Activated T-helper 2 cell treated with anti-CD3 and anti-CD28 coated beads, Interferon-gamma antibody, Interleukin-2, Interleukin-4, amounts not matched to agents 10 μg/mL and 5 μg/mL and 100 μg/mL, durations not matched to agents 14 hours and 24 hours and 36 hours (primary cell): ENCODE measurements at regions not wholly inside any gene's neighbourhood (a gene's known extent, or its start where the extent isn't known, plus 50 kb on each side); places are given as distances from the start of the nearest gene placed in this dataset.

ENCODE experiments used
- DNase-seq: peaks from one replicate; pipeline ENCODE4 v3.0.0; 2021; ENCODE audit warnings: low spot score
- H3K27ac Mint-ChIP-seq: one replicate; pipeline ENCODE4 v1.8.0; 2021; ENCODE audit warnings: mixed read lengths
- H3K27me3 Mint-ChIP-seq: one replicate; pipeline ENCODE4 v1.8.0; 2021; ENCODE audit warnings: low read depth, mixed read lengths
- H3K36me3 Mint-ChIP-seq: one replicate; pipeline ENCODE4 v1.8.0; 2021; ENCODE audit warnings: low read depth, mixed read lengths
- H3K4me1 Mint-ChIP-seq: one replicate; pipeline ENCODE4 v1.8.0; 2021; ENCODE audit warnings: low read depth, mixed read lengths
- H3K4me3 Mint-ChIP-seq: one replicate; pipeline ENCODE4 v1.8.0; 2021; ENCODE audit warnings: low read depth, mild to moderate bottlenecking, moderate library complexity, mixed read lengths
- H3K9me3 Mint-ChIP-seq: one replicate; pipeline ENCODE4 v1.8.0; 2021; ENCODE audit warnings: mixed read lengths
- intact Hi-C: fragments of 100-400 bp; cut with micrococcal nuclease; formaldehyde crosslinking; loops from one replicate; pipeline ENCODE4 v1.15.1; 2023

- intact Hi-C loops = no loop called here
- H3K4me3 Mint-ChIP-seq = no peak overlapping the region
- no peaks in the 10 kb centered on the region for H3K9me3 Mint-ChIP-seq
- H3K27me3 Mint-ChIP-seq = peaks cover 6% of the 10 kb centered on the region
- no peak overlapping the region for H3K27ac Mint-ChIP-seq
- no peak for DNase-seq
- no peaks in the 10 kb centered on the region for H3K4me1 Mint-ChIP-seq
- H3K36me3 Mint-ChIP-seq = no peaks in the 10 kb centered on the region
Measured at GRCh38 chr1:30264672-30265025, 458.7 kb downstream of the MATN1 start.

GRCh38 chr1:30263888-30264671, 459.3 kb downstream of the MATN1 start:
- Mint-ChIP-seq H3K36me3 (no peaks in the 10 kb centered on the region), H3K9me3 (no peaks in the 10 kb centered on the region), H3K4me3 (no peak overlapping the region), H3K27me3 (peaks cover 11% of the 10 kb centered on the region), H3K27ac (no peak overlapping the region), H3K4me1 (no peaks in the 10 kb centered on the region)
- DNase-seq = no peak
- intact Hi-C loops = no loop called here

GRCh38 chr1:30263405-30263804, 460.0 kb downstream of the MATN1 start:
- no peaks in the 10 kb centered on the region for H3K9me3 Mint-ChIP-seq
- H3K4me1 Mint-ChIP-seq = no peaks in the 10 kb centered on the region
- no peaks in the 10 kb centered on the region for H3K36me3 Mint-ChIP-seq
- H3K27me3 Mint-ChIP-seq = peaks cover 13% of the 10 kb centered on the region
- H3K4me3 Mint-ChIP-seq = no peak overlapping the region
- no peak for DNase-seq
- intact Hi-C loops = no loop called here
- no peak overlapping the region for H3K27ac Mint-ChIP-seq

DNA sequence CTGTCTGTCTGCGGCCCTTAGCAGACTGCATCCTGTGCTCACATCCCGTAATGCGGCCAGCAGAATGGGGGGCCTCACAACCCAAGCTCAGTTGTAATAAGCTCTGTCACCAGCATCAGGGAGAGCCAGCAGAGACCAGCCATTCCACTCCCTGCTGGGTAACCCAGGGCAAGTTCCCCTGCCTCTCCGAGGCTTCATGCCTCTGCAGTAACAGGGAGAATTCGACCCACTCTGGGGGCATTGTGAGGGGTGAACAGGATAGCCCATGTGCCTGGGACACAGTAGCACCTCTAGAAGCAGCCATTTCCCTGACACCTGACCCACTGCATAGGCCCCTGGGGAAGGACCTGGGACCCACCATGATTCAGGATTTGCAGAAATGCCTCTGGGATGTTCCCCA, 461.2 kb downstream of the MATN1 start:
- Mint-ChIP-seq H3K4me3 (no peak overlapping the region), H3K27ac (no peak overlapping the region), H3K36me3 (no peaks in the 10 kb centered on the region), H3K27me3 (peaks cover 13% of the 10 kb centered on the region), H3K9me3 (no peaks in the 10 kb centered on the region), H3K4me1 (no peaks in the 10 kb centered on the region)
- intact Hi-C loops = no loop called here
- no peak for DNase-seq

GRCh38 chr1:30260318-30260717, 463.1 kb downstream of the MATN1 start:
- intact Hi-C loops = no loop called here
- H3K4me1 Mint-ChIP-seq = no peaks in the 10 kb centered on the region
- no peak for DNase-seq
- no peak overlapping the region for H3K27ac Mint-ChIP-seq
- H3K4me3 Mint-ChIP-seq = no peak overlapping the region
- no peaks in the 10 kb centered on the region for H3K9me3 Mint-ChIP-seq
- peaks cover 13% of the 10 kb centered on the region for H3K27me3 Mint-ChIP-seq
- no peaks in the 10 kb centered on the region for H3K36me3 Mint-ChIP-seq

DNA sequence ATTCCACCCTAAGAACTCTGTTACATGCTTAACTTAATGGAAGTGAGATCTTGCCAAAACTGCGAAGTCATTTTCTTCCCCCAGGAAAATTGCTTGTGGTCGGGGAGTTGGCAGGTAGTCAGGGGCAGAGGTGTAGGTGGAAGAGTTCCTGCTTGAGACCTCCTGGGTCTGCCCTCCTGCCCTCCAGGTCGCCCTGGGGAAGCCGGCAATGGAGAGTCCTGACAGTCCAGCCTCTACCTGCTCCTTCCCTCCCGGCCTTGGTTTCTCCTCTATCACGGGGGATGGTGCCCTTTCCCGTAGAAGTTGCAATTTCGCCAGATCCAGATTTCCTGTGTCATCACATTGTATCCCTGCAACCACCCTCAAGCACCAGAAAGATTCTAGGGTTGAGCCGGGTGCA, 463.8 kb downstream of the MATN1 start:
- H3K36me3 Mint-ChIP-seq = no peaks in the 10 kb centered on the region
- H3K27ac Mint-ChIP-seq = no peak overlapping the region
- H3K9me3 Mint-ChIP-seq = no peaks in the 10 kb centered on the region
- H3K4me3 Mint-ChIP-seq = no peak overlapping the region
- peaks cover 13% of the 10 kb centered on the region for H3K27me3 Mint-ChIP-seq
- DNase-seq = no peak
- H3K4me1 Mint-ChIP-seq = no peaks in the 10 kb centered on the region
- intact Hi-C loops = no loop called here

DNA sequence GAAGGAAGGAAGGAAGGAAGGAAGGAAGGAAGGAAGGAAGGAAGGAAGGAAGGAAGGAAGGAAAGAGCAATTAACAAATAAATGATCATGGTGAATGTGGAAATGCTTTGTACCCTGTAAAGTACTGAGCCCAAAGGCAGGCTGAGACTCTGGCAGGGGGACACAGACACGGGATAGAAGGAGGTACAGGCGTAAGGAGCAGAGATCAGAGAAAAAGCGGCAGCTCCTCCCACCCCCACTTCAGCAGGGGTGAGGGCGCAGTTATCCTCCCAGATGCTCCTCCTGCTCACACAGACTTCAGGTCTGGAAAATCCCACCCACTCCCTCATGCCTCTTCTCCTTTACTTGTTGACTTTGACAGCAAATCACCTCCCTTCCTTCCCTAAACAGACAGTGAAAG, 464.5 kb downstream of the MATN1 start:
- no peak for DNase-seq
- no peaks in the 10 kb centered on the region for H3K9me3 Mint-ChIP-seq

GRCh38 chr1:30258471-30258870, 464.9 kb downstream of the MATN1 start:
- no peak overlapping the region for H3K27ac Mint-ChIP-seq
- H3K9me3 Mint-ChIP-seq = no peaks in the 10 kb centered on the region
- H3K4me3 Mint-ChIP-seq = no peak overlapping the region
- DNase-seq = no peak
- H3K27me3 Mint-ChIP-seq = peaks cover 13% of the 10 kb centered on the region
- no peaks in the 10 kb centered on the region for H3K36me3 Mint-ChIP-seq
- H3K4me1 Mint-ChIP-seq = no peaks in the 10 kb centered on the region
- intact Hi-C loops = no loop called here

More for the DNA sequence above, 464.5 kb downstream of the MATN1 start:
- Mint-ChIP-seq H3K4me3 (no peak overlapping the region), H3K27me3 (peaks cover 13% of the 10 kb centered on the region), H3K4me1 (no peaks in the 10 kb centered on the region), H3K36me3 (no peaks in the 10 kb centered on the region), H3K27ac (no peak overlapping the region)
- intact Hi-C loops = no loop called here

- Mint-ChIP-seq H3K36me3 (no peaks in the 10 kb centered on the region), H3K27me3 (peaks cover 13% of the 10 kb centered on the region), H3K4me1 (no peaks in the 10 kb centered on the region), H3K4me3 (no peak overlapping the region), H3K9me3 (no peaks in the 10 kb centered on the region), H3K27ac (no peak overlapping the region)
- DNase-seq = no peak
- intact Hi-C loops = no loop called here
Measured at GRCh38 chr1:30257742-30258380, 465.5 kb downstream of the MATN1 start.

GRCh38 chr1:30257322-30257721, 466.1 kb downstream of the MATN1 start:
- intact Hi-C loops = no loop called here
- DNase-seq = no peak
- no peaks in the 10 kb centered on the region for H3K9me3 Mint-ChIP-seq
- no peak overlapping the region for H3K27ac Mint-ChIP-seq
- H3K4me1 Mint-ChIP-seq = no peaks in the 10 kb centered on the region
- H3K4me3 Mint-ChIP-seq = no peak overlapping the region
- peaks cover 13% of the 10 kb centered on the region for H3K27me3 Mint-ChIP-seq
- no peaks in the 10 kb centered on the region for H3K36me3 Mint-ChIP-seq

DNA sequence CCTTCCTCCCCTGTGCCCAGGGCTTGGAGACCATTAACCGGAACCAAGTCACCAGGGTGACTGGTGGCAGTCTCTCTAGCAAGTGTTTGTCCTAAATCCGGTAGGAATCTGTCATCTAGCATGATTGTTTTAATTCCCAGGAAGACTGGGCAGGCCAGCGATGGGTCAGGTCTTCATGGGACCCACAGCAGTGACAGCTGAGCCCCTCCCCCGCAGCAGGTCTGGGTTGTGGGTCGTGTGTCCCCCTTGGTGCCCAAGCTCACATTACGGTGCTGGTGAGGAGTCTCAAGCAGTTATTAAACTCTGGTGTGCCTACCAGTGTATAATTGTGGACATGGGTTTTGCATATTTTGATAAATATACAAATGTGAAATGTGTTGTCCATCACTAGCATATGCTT, 466.5 kb downstream of the MATN1 start:
- peaks cover 13% of the 10 kb centered on the region for H3K27me3 Mint-ChIP-seq
- no peak for DNase-seq
- H3K4me3 Mint-ChIP-seq = no peak overlapping the region
- H3K27ac Mint-ChIP-seq = no peak overlapping the region
- intact Hi-C loops = no loop called here
- H3K9me3 Mint-ChIP-seq = no peaks in the 10 kb centered on the region
- H3K4me1 Mint-ChIP-seq = no peaks in the 10 kb centered on the region
- no peaks in the 10 kb centered on the region for H3K36me3 Mint-ChIP-seq

- no peak overlapping the region for H3K4me3 Mint-ChIP-seq
- intact Hi-C loops = no loop called here
- no peak for DNase-seq
- H3K36me3 Mint-ChIP-seq = no peaks in the 10 kb centered on the region
- peaks cover 13% of the 10 kb centered on the region for H3K27me3 Mint-ChIP-seq
- H3K4me1 Mint-ChIP-seq = no peaks in the 10 kb centered on the region
- no peaks in the 10 kb centered on the region for H3K9me3 Mint-ChIP-seq
- H3K27ac Mint-ChIP-seq = no peak overlapping the region
Measured at GRCh38 chr1:30255111-30255724, 468.2 kb downstream of the MATN1 start.

- Mint-ChIP-seq H3K27me3 (peaks cover 5% of the 10 kb centered on the region), H3K27ac (no peak overlapping the region), H3K36me3 (no peaks in the 10 kb centered on the region), H3K4me1 (no peaks in the 10 kb centered on the region), H3K9me3 (no peaks in the 10 kb centered on the region), H3K4me3 (no peak overlapping the region)
- no peak for DNase-seq
- intact Hi-C loops = no loop called here
Measured at GRCh38 chr1:30253807-30254440, 469.5 kb downstream of the MATN1 start.
